ENCODE measurements at regions not wholly inside any gene's neighbourhood (a gene's known extent, or its start where the extent isn't known, plus 50 kb on each side); places are given as distances from the start of the nearest gene placed in this dataset.
A peak's percentile ranks its signal among the peaks of the same experiment; 100 is the strongest.

DNA sequence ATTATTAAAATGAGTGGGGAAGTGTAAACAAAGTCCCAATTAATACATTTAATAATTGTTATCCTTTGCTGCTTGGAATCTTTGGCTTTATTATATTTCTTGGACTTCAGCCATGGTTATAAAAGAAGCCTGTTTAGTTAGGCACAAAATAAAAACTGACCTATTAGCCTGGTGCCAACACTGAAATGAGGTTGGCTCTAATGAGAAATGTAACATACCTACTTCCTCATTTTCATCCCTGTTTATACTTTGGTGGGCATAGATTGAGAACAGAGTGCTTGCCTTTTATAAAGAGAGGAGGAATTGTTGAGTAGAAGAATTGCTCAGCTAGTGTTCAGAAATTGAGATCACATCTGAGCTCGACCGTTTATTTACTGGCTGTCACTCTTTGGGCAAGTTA is 471.3 kb downstream of the UTRN start:
- H3K4me1 ChIP-seq (ENCODE audit: insufficient read depth, low read length) = no peaks in the 10 kb centered on the region; the same call in 1 of the 2 replicates
- peaks cover 11% of the 10 kb centered on the region for H3K36me3 ChIP-seq (ENCODE audit: insufficient read depth, low read depth, low read length)
- H3K27ac ChIP-seq (ENCODE audit: low read length) = no peak overlapping the region
- no peaks in the 10 kb centered on the region for H3K27me3 ChIP-seq (ENCODE audit: insufficient read depth, low read length)
- H3K4me3 ChIP-seq (ENCODE audit: low read length) = no peak overlapping the region
- no peak overlapping the region for H3K9ac ChIP-seq (ENCODE audit: low read depth, low read length)
- no peaks in the 10 kb centered on the region for H3K9me3 ChIP-seq (ENCODE audit: insufficient read depth, low read depth, low read length)

DNA sequence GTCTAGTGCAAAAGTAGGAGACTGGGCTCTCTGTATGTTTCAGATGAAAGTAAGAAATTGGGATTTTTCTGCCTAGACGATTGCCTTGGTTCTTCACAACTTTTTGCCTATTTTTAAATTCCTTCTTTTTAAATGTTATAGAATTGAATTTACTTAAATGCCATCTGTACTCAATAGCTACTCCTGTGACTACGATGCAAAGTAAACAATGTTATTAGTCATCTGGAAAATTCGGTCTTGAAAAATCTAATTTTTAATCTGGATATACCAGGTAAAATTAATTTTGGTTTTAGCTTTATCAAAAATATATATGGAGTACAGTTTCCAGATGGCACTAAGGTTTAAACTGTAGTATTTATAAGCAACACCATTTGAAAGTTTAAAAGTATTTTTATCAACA is 472.2 kb downstream of the UTRN start:
- Histone ChIP-seq H3K4me3 (ENCODE audit: low read length) (no peak overlapping the region), H3K9me3 (ENCODE audit: insufficient read depth, low read depth, low read length) (no peaks in the 10 kb centered on the region), H3K36me3 (ENCODE audit: insufficient read depth, low read depth, low read length) (peaks cover 11% of the 10 kb centered on the region), H3K27me3 (ENCODE audit: insufficient read depth, low read length) (no peaks in the 10 kb centered on the region), H3K4me1 (ENCODE audit: insufficient read depth, low read length) (no peaks in the 10 kb centered on the region; the same call in 1 of the 2 replicates), H3K27ac (ENCODE audit: low read length) (no peak overlapping the region), H3K9ac (ENCODE audit: low read depth, low read length) (no peak overlapping the region)

DNA sequence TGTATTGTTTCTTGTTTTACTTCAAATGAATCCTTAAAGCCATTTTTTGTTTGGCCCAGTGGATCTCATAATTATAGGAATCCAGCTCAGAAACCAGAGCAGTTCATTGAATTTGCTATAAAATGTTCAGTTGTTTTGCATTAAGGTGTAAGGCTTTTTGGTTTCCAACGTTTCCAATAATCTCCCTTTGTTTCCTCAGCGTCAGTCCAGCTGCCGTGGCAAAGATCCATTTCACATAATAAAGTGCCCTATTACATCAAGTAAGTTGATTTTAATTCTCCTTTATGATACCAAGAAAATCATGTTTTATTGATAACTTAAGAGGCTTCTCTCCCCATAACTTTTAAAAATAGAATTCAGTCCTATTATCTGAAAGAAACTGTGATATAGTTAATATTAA is 472.6 kb downstream of the UTRN start:
- H3K27me3 ChIP-seq (ENCODE audit: insufficient read depth, low read length) = no peaks in the 10 kb centered on the region
- no peaks in the 10 kb centered on the region for H3K9me3 ChIP-seq (ENCODE audit: insufficient read depth, low read depth, low read length)
- no peak overlapping the region for H3K4me3 ChIP-seq (ENCODE audit: low read length)
- H3K27ac ChIP-seq (ENCODE audit: low read length) = no peak overlapping the region
- no peak overlapping the region for H3K9ac ChIP-seq (ENCODE audit: low read depth, low read length)
- H3K36me3 ChIP-seq (ENCODE audit: insufficient read depth, low read depth, low read length) = peaks cover 8% of the 10 kb centered on the region
- no peaks in the 10 kb centered on the region; the same call in 1 of the 2 replicates for H3K4me1 ChIP-seq (ENCODE audit: insufficient read depth, low read length)

DNA sequence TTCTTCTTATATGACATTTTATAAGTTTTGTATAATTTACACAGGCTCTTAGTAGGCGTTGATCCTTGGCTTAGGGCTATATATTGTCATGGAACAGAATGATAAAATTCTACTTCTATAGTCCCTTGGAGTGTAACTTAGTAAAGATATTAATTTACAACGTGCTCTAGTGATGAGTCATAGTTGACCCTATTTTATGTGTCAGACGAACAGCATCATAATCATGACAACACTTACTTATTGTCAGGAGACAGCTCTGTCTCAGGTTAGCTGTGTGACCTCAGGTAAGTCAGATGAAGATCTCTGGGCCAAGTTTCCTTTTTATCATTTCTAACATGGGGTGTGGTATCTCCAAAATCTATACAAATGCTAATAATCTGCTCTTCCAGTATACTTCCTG is 473.5 kb downstream of the UTRN start:
- no peak overlapping the region for H3K4me3 ChIP-seq (ENCODE audit: low read length)
- H3K9me3 ChIP-seq (ENCODE audit: insufficient read depth, low read depth, low read length) = no peaks in the 10 kb centered on the region
- no peaks in the 10 kb centered on the region; the same call in 1 of the 2 replicates for H3K4me1 ChIP-seq (ENCODE audit: insufficient read depth, low read length)
- H3K36me3 ChIP-seq (ENCODE audit: insufficient read depth, low read depth, low read length) = peaks cover 4% of the 10 kb centered on the region; the same call in 1 of the 2 replicates
- no peak overlapping the region for H3K27ac ChIP-seq (ENCODE audit: low read length)
- no peaks in the 10 kb centered on the region for H3K27me3 ChIP-seq (ENCODE audit: insufficient read depth, low read length)
- no peak overlapping the region for H3K9ac ChIP-seq (ENCODE audit: low read depth, low read length)

DNA sequence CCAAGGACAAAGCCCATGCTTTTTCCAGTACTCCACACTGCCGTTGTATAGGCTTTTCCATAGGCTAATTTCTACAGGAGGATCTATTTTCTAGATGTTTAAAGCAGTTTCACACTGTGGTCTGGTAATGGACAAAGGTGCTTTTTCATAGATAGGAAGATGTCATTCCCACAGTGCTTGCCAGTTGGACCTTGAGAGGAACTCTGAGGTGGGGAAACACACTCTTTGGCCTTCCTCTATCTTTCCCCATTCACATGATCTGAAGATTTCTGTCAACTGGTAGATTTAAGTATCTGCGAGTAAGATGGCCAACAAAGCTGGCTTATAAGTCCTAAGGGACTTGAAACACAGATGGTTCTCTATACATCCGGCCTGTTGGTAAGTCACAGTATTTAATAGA is 477.3 kb downstream of the UTRN start:
- no peak overlapping the region for H3K4me3 ChIP-seq (ENCODE audit: low read length)
- H3K36me3 ChIP-seq (ENCODE audit: insufficient read depth, low read depth, low read length) = no peaks in the 10 kb centered on the region
- no peaks in the 10 kb centered on the region for H3K4me1 ChIP-seq (ENCODE audit: insufficient read depth, low read length)
- H3K9ac ChIP-seq (ENCODE audit: low read depth, low read length) = no peak overlapping the region
- no peak overlapping the region for H3K27ac ChIP-seq (ENCODE audit: low read length)
- no peaks in the 10 kb centered on the region for H3K9me3 ChIP-seq (ENCODE audit: insufficient read depth, low read depth, low read length)
- H3K27me3 ChIP-seq (ENCODE audit: insufficient read depth, low read length) = no peaks in the 10 kb centered on the region

GRCh38 chr6:144767051-144767450 is 481.9 kb downstream of the UTRN start:
- Histone ChIP-seq H3K9me3 (ENCODE audit: insufficient read depth, low read depth, low read length) (no peaks in the 10 kb centered on the region), H3K27ac (ENCODE audit: low read length) (no peak overlapping the region), H3K27me3 (ENCODE audit: insufficient read depth, low read length) (no peaks in the 10 kb centered on the region), H3K4me1 (ENCODE audit: insufficient read depth, low read length) (peaks cover 16% of the 10 kb centered on the region; the same call in 1 of the 2 replicates), H3K9ac (ENCODE audit: low read depth, low read length) (no peak overlapping the region), H3K4me3 (ENCODE audit: low read length) (no peak overlapping the region), H3K36me3 (ENCODE audit: insufficient read depth, low read depth, low read length) (no peaks in the 10 kb centered on the region)

DNA sequence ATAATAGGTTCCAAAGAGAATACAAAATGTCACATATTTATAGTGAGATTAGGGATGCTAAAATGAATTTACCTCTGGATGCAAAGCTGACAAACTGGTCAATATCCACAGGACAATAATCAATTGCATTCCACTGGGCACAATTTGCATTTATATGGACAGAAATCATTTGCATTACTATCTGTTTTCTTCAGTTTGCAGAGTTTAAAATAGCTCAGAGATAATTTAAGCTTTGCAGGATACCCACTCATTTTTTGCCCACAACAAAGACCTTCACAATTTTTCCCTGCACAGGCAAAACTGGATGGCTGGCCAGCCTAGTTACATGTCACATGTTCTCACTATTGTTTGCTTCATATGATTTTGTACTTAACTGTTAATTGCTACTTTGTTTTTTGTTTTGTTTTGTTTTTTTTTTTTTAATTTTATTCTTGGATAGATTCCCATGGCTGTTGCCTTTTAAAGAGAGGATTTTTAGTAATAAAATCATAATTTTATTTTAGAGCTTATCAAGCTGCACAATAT is 483.5 kb downstream of the UTRN start:
- no peak overlapping the region for H3K4me3 ChIP-seq (ENCODE audit: low read length)
- H3K27me3 ChIP-seq (ENCODE audit: insufficient read depth, low read length) = no peaks in the 10 kb centered on the region
- peaks cover 16% of the 10 kb centered on the region; the same call in 1 of the 2 replicates for H3K4me1 ChIP-seq (ENCODE audit: insufficient read depth, low read length)
- no peak overlapping the region for H3K27ac ChIP-seq (ENCODE audit: low read length)
- H3K9me3 ChIP-seq (ENCODE audit: insufficient read depth, low read depth, low read length) = no peaks in the 10 kb centered on the region
- no peaks in the 10 kb centered on the region for H3K36me3 ChIP-seq (ENCODE audit: insufficient read depth, low read depth, low read length)
- no peak overlapping the region for H3K9ac ChIP-seq (ENCODE audit: low read depth, low read length)

- Histone ChIP-seq H3K9ac (ENCODE audit: low read depth, low read length) (no peak overlapping the region), H3K27me3 (ENCODE audit: insufficient read depth, low read length) (no peaks in the 10 kb centered on the region), H3K9me3 (ENCODE audit: insufficient read depth, low read depth, low read length) (no peaks in the 10 kb centered on the region), H3K4me1 (ENCODE audit: insufficient read depth, low read length) (peaks cover 16% of the 10 kb centered on the region; the same call in 1 of the 2 replicates), H3K4me3 (ENCODE audit: low read length) (no peak overlapping the region), H3K27ac (ENCODE audit: low read length) (peak overlapping the region; percentile 79), H3K36me3 (ENCODE audit: insufficient read depth, low read depth, low read length) (no peaks in the 10 kb centered on the region)
These were observed 484.0 kb downstream of the UTRN start for GRCh38 chr6:144769142-144769541.

DNA sequence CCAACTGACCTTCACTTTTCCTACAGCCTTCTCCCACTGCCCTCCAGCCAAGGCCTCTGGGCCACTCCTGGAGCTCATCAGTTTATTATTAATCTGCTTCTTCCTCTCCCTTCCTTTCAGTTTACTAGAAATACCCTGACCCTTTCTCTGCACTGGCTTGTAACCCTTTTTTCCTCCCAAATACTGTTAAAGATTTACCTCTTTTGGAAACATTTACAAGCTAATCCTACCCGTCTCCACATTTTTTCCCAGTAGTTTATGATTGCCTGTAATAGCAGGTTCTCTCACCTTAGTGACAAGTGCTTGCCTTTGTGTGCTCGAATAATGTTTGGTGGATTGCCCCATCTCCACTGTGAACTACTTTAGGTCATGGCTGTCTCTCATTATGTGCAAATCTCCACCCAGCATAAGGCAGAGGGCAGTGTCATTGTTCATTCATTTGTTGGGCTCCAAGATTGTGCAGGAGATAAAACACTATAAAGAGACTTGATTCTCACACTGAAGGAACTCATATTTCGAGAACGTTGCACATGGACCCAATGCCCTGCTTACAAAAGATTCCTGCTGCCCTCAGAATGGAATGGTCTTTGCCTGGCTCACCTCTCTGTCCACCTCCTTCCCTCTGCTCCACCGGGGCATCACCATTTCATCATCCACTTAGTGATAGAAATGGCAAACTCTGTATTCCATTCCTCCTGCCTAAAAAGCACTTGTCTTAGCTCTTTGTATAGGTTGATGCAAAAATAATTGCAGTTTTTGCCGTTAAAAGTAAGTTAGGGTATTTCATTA is 491.1 kb downstream of the UTRN start:
- Histone ChIP-seq H3K36me3 (ENCODE audit: insufficient read depth, low read depth, low read length) (peaks cover 16% of the 10 kb centered on the region; the same call in 1 of the 2 replicates), H3K4me3 (ENCODE audit: low read length) (no peak overlapping the region), H3K9ac (ENCODE audit: low read depth, low read length) (no peak overlapping the region), H3K27ac (ENCODE audit: low read length) (no peak overlapping the region), H3K27me3 (ENCODE audit: insufficient read depth, low read length) (no peaks in the 10 kb centered on the region), H3K4me1 (ENCODE audit: insufficient read depth, low read length) (peaks cover 5% of the 10 kb centered on the region; the same call in 1 of the 2 replicates), H3K9me3 (ENCODE audit: insufficient read depth, low read depth, low read length) (no peaks in the 10 kb centered on the region)

GRCh38 chr6:144777249-144777648 is 492.1 kb downstream of the UTRN start:
- H3K9ac ChIP-seq (ENCODE audit: low read depth, low read length) = no peak overlapping the region
- no peaks in the 10 kb centered on the region for H3K27me3 ChIP-seq (ENCODE audit: insufficient read depth, low read length)
- H3K4me3 ChIP-seq (ENCODE audit: low read length) = no peak overlapping the region
- H3K9me3 ChIP-seq (ENCODE audit: insufficient read depth, low read depth, low read length) = no peaks in the 10 kb centered on the region
- no peak overlapping the region for H3K27ac ChIP-seq (ENCODE audit: low read length)
- peaks cover 5% of the 10 kb centered on the region; the same call in 1 of the 2 replicates for H3K4me1 ChIP-seq (ENCODE audit: insufficient read depth, low read length)
- H3K36me3 ChIP-seq (ENCODE audit: insufficient read depth, low read depth, low read length) = peaks cover 16% of the 10 kb centered on the region; the same call in 1 of the 2 replicates

- Histone ChIP-seq H3K4me3 (ENCODE audit: low read length) (no peak overlapping the region), H3K9me3 (ENCODE audit: insufficient read depth, low read depth, low read length) (no peaks in the 10 kb centered on the region), H3K27me3 (ENCODE audit: insufficient read depth, low read length) (no peaks in the 10 kb centered on the region), H3K4me1 (ENCODE audit: insufficient read depth, low read length) (peaks cover 5% of the 10 kb centered on the region; the same call in 1 of the 2 replicates), H3K9ac (ENCODE audit: low read depth, low read length) (no peak overlapping the region), H3K27ac (ENCODE audit: low read length) (no peak overlapping the region), H3K36me3 (ENCODE audit: insufficient read depth, low read depth, low read length) (peaks cover 16% of the 10 kb centered on the region; the same call in 1 of the 2 replicates)
These were observed 492.9 kb downstream of the UTRN start for GRCh38 chr6:144778056-144778455.

All from iPS-20b (cell line).